ENCODE measurements at regions not wholly inside any gene's neighbourhood (a gene's known extent, or its start where the extent isn't known, plus 50 kb on each side); places are given as distances from the start of the nearest gene placed in this dataset.

DNA sequence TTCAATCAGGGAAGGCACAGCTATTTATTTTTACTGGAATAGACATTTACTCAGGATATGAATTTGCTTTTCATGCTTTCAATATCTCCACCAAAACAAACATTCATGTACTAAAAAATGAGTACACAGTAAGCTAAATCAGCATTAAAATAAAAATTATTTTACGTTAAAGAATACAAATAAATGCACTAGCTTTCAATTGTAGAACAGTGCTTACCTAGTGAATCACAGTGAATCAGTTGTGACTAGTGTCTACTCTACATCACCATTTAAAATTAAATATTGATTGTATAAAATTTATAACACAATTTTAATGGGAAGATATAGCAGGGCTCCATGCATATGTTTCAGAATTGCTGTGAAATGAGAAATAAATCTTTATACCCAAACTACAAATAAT, 929.6 kb upstream of the ATXN8OS start:
- FAIRE-seq (no peak), ATAC-seq (no peak), DNase-seq (ENCODE audit: low read depth, low spot score) (no peak)
- H3K9ac ChIP-seq (ENCODE audit: control insufficient read depth, insufficient read depth, low read length), result no peak overlapping the region
- no peak overlapping the region for H3K4me2 ChIP-seq (ENCODE audit: control insufficient read depth, insufficient read depth)
- CTCF ChIA-PET, result no interaction called here
- no peaks in the 10 kb centered on the region for H3K9me3 ChIP-seq (replicated peaks; ENCODE audit: control insufficient read depth, insufficient read depth, low read length)
- no peaks in the 10 kb centered on the region for H3K79me2 ChIP-seq (ENCODE audit: control insufficient read depth, insufficient read depth, low read length)
- in situ Hi-C loops (cut with MboI) (no loop called here), intact Hi-C loops (cut with micrococcal nuclease; ENCODE audit: unreplicated experiment) (no loop called here)
- TF ChIP-seq CBX3 (IDR thresholded peaks at IDR 0.05; ENCODE audit: borderline replicate concordance, low read depth) (no peak), RAD21 (IDR thresholded peaks at IDR 0.05; ENCODE audit: insufficient read depth, low read depth, low read length) (no peak), CHD4 (IDR thresholded peaks at IDR 0.05) (no peak), ZNF24 (IDR thresholded peaks at IDR 0.05) (no peak), TAF1 (IDR thresholded peaks at IDR 0.05; ENCODE audit: borderline replicate concordance, low read depth, low read length) (no peak), NR2F1 (conservative IDR thresholded peaks at IDR 0.05) (no peak), NFXL1 (IDR thresholded peaks at IDR 0.05; ENCODE audit: borderline replicate concordance) (no peak), ZNF217 (IDR thresholded peaks at IDR 0.05) (no peak), EP300 (IDR thresholded peaks at IDR 0.05; ENCODE audit: borderline replicate concordance in 1 of 2, control insufficient read depth in 1 of 2, low read depth in 2 of 2, low read length in 2 of 2) (no peak), RFX5 (IDR thresholded peaks at IDR 0.05; ENCODE audit: low read depth, low read length) (no peak), KLF5 (IDR thresholded peaks at IDR 0.05; ENCODE audit: partially characterized antibody) (no peak), SRF (IDR thresholded peaks at IDR 0.05; ENCODE audit: low read depth in 2 of 2, low read length in 2 of 2) (no peak), MEF2B (IDR thresholded peaks at IDR 0.05; ENCODE audit: partially characterized antibody, poor library complexity, severe bottlenecking) (no peak), RCOR1 (conservative IDR thresholded peaks at IDR 0.05; ENCODE audit: low read depth, low read length) (no peak)
- TF ChIP-seq, protein P1, sequence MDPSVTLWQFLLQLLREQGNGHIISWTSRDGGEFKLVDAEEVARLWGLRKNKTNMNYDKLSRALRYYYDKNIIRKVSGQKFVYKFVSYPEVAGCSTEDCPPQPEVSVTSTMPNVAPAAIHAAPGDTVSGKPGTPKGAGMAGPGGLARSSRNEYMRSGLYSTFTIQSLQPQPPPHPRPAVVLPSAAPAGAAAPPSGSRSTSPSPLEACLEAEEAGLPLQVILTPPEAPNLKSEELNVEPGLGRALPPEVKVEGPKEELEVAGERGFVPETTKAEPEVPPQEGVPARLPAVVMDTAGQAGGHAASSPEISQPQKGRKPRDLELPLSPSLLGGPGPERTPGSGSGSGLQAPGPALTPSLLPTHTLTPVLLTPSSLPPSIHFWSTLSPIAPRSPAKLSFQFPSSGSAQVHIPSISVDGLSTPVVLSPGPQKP (IDR thresholded peaks at IDR 0.05; ENCODE audit: low read depth, low read length), result no peak
- TF ChIP-seq, protein P2, sequence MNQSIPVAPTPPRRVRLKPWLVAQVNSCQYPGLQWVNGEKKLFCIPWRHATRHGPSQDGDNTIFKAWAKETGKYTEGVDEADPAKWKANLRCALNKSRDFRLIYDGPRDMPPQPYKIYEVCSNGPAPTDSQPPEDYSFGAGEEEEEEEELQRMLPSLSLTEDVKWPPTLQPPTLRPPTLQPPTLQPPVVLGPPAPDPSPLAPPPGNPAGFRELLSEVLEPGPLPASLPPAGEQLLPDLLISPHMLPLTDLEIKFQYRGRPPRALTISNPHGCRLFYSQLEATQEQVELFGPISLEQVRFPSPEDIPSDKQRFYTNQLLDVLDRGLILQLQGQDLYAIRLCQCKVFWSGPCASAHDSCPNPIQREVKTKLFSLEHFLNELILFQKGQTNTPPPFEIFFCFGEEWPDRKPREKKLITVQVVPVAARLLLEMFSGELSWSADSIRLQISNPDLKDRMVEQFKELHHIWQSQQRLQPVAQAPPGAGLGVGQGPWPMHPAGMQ (IDR thresholded peaks at IDR 0.05; ENCODE audit: borderline replicate concordance), result no peak
- TF ChIP-seq, protein P3, sequence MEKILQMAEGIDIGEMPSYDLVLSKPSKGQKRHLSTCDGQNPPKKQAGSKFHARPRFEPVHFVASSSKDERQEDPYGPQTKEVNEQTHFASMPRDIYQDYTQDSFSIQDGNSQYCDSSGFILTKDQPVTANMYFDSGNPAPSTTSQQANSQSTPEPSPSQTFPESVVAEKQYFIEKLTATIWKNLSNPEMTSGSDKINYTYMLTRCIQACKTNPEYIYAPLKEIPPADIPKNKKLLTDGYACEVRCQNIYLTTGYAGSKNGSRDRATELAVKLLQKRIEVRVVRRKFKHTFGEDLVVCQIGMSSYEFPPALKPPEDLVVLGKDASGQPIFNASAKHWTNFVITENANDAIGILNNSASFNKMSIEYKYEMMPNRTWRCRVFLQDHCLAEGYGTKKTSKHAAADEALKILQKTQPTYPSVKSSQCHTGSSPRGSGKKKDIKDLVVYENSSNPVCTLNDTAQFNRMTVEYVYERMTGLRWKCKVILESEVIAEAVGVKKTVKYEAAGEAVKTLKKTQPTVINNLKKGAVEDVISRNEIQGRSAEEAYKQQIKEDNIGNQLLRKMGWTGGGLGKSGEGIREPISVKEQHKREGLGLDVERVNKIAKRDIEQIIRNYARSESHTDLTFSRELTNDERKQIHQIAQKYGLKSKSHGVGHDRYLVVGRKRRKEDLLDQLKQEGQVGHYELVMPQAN (conservative IDR thresholded peaks at IDR 0.05), result no peak
- TF ChIP-seq, protein P4, sequence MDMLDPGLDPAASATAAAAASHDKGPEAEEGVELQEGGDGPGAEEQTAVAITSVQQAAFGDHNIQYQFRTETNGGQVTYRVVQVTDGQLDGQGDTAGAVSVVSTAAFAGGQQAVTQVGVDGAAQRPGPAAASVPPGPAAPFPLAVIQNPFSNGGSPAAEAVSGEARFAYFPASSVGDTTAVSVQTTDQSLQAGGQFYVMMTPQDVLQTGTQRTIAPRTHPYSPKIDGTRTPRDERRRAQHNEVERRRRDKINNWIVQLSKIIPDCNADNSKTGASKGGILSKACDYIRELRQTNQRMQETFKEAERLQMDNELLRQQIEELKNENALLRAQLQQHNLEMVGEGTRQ (IDR thresholded peaks at IDR 0.05; ENCODE audit: borderline replicate concordance, low read depth, low read length), result no peak
- TF ChIP-seq, protein P5, sequence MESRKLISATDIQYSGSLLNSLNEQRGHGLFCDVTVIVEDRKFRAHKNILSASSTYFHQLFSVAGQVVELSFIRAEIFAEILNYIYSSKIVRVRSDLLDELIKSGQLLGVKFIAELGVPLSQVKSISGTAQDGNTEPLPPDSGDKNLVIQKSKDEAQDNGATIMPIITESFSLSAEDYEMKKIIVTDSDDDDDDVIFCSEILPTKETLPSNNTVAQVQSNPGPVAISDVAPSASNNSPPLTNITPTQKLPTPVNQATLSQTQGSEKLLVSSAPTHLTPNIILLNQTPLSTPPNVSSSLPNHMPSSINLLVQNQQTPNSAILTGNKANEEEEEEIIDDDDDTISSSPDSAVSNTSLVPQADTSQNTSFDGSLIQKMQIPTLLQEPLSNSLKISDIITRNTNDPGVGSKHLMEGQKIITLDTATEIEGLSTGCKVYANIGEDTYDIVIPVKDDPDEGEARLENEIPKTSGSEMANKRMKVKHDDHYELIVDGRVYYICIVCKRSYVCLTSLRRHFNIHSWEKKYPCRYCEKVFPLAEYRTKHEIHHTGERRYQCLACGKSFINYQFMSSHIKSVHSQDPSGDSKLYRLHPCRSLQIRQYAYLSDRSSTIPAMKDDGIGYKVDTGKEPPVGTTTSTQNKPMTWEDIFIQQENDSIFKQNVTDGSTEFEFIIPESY (IDR thresholded peaks at IDR 0.05), result no peak
- no peak overlapping the region for H3K4me3 ChIP-seq
- RAD21 ChIA-PET (ENCODE audit: unreplicated experiment), result no interaction called here
- no TSS peak for BruUV-seq (replicated peaks)
- SMC1A ChIA-PET (ENCODE audit: uncharacterized antibody, unreplicated experiment), result interaction anchor here (1.4 kb wide), 1 partner anchor 16 kb away, joined by 5 read pairs; no protein-coding TSS in a partner anchor
- no peaks in the 10 kb centered on the region for H4K20me1 ChIP-seq (ENCODE audit: control insufficient read depth, insufficient read depth)
- WGBS (ENCODE audit: insufficient coverage, insufficient replicate concordance, low lambda C conversion rate, missing lambda C conversion rate), result 33% methylated on average over 1 of the region's 1 CpG
- no peak overlapping the region for H2AFZ ChIP-seq (ENCODE audit: control insufficient read depth, low read depth, low read length)
- no peaks in the 10 kb centered on the region for H3K27me3 ChIP-seq (replicated peaks in 1 of 2; ENCODE audit: control insufficient read depth in 2 of 2, insufficient read depth in 2 of 2, low read length in 1 of 2)
- H3K36me3 ChIP-seq (ENCODE audit: control insufficient read depth in 2 of 2, insufficient read depth in 2 of 2, low read length in 1 of 2), result no peaks in the 10 kb centered on the region
- POLR2A ChIA-PET, result no interaction called here
- no peaks in the 10 kb centered on the region for H3K4me1 ChIP-seq (ENCODE audit: control insufficient read depth, insufficient read depth, low read length)
- H3K27ac ChIP-seq (ENCODE audit: control insufficient read depth, insufficient read depth), result no peak overlapping the region
